ENCODE measurements at regions not wholly inside any gene's neighbourhood (a gene's known extent, or its start where the extent isn't known, plus 50 kb on each side); places are given as distances from the start of the nearest gene placed in this dataset.
"Not testable (repeated sequence)": the region's sequence is repeated elsewhere in the genome, so short reads cannot be mapped to it uniquely, and the experiment has no call there.

DNA sequence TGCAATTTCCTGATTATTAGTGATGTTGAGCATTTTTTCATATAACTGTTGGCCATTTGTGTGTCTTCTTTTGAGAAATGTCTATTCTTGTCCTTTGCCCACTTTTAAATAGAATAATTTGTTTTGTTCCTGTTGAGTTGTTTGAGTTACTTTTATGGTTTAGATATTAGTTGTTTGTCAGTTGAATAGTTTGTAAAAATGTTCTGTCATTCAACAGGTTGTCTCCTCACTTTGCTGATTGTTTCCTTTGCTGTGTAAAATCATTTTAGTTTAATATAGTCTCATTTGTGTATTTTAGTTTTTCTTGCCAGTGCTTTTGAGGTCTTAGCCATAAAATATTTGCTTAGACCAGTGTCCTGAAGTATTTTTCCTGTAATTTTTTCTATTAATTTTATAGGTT lies 181.8 kb upstream of the GLRA2 start:
- DNase-seq: no peak

DNA sequence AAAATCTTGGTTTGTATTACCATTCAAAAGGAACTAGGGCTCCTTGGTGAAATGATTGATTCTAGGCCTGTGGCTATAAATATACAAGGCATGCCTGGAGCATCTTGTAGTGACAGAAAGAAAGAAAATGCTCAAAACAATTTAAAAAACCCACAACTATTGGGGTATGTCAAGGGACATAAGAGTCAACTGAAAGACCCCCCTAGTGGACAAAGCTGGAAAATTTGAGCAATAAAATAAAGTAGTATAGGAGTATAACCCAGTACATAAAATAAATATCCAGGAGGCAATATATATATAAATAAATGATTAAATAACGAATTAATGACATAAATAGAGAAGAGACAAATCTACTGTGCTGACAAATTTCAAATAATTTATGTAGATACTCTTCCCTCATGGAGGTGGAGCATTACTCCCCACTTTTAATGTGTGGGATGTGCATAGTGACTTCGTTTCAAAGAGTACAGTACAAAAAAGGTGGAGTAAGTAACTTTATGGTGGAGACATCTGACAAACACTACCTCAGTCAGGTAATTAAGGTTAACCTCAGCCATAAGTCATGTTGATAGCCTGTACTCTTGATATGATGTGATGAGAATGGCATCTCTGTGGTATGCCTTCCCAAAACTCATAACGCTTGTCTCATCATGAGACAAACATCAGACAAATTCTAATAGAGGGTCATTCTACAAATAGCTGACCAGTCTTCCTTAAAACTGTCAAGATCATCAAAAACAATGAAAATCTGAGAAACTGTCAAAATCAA lies 185.0 kb upstream of the GLRA2 start:
- no peak for DNase-seq

DNA sequence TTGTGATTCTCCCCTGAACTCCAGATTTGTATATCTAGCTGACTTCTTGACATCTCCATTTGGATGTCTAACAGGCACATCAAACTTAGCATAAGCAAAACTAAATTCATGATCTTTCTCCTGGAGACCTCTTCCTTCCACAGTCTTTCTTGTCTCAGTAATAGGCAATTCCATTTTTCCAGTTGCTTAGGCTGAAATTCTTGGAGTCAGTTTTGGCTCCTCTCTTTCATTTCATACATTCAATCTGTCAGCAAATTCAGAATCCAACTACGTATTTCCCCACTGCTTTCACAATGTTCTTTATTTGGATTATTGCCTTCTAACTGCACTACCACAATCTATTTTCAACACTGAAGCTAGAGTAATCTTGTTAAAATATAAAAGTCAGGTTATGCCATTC lies 219.9 kb upstream of the GLRA2 start:
- no peak for DNase-seq

DNA sequence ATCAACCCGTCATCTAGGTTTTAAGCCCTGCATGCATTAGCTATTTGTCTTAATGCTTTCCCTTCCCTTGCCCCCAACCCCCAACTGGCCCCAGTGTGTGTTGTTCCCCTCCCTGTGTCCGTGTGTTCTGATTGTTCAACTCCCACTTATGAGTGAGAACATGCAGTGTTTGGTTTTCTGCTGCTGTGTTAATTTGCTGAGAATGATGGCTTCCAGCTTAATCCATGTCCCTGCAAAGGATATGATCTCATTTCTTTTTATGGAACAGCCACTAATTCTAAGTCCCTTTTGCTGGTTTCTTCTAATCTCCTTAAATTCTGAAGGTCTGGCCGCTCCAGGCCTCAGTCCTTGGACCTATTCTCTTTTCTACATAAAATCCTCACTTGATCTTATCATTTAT lies 220.4 kb upstream of the GLRA2 start:
- not testable (repeated sequence) for DNase-seq

DNA sequence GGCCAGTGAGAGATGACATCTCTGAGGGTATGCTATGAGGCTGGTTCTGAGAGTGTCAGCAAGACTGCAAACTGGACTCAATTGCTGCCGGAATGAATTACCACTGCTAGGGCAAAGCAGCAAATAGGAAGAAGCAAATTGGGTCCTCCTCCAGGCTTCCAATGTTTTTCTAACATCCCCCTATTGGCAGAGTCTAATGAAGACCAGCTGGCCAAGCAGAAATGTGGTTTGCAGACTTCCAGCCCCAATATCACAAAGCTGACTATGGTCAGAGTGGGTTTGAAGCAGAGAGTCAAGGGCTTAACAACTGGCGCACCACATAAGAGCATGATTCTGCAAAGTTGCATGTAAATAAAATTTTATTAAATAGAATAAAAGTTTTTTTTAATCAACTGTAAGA lies 225.4 kb upstream of the GLRA2 start:
- no peak for DNase-seq

DNA sequence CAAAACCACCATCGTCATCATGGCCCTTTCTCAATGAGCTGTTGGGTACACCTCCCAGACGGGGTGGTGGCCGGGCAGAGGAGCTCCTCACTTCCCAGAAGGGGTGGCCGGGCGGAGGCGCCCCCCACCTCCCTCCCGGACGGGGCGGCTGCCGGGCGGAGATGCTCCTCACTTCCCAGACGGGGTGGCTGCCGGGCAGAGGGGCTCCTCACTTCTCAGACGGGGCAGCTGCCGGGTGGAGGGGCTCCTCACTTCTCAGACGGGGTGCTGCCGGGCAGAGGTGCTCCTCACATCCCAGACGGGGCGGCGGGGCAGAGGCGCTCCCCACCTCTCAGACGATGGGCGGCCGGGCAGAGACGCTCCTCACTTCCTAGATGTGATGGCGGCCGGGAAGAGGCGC lies 226.8 kb upstream of the GLRA2 start:
- not testable (repeated sequence) for DNase-seq

DNA sequence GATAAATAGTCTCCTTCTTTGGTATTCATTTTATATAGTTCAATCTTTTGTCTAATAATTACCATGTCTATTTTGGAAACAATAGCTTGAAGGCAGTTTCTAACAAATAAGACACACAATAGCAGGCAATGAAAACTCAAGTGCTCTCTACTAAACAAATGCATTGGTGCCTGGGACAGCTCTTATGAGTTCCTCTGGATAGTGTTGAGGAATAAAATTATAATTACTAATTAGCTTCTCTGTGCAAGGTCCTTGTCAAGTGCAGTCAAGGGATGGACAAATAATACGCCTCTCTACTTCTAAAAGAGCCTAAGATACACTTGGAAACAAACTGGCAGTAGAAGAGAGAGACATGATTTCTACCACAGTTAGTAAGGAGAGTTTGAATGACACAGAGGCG lies 229.0 kb upstream of the GLRA2 start:
- no peak for DNase-seq

DNA sequence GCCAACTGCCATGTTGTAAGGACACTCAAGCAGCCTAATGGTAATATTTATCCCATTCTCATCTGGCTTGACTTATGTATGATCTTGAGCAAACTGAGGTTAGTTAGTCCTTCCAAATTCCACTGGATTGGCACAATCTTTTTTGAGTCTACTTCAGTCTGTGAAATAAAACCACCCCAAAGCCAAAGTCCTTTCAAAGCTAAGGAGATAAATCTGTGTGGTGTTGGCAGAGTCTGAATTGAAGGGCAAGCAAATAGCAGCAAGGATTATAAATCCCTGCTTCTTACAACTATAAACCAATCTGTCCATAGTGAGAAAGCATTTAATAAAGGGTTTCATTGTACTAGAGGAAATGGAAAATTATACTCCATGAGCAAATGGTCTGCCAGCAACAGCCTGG lies 233.9 kb upstream of the GLRA2 start:
- DNase-seq: no peak

DNA sequence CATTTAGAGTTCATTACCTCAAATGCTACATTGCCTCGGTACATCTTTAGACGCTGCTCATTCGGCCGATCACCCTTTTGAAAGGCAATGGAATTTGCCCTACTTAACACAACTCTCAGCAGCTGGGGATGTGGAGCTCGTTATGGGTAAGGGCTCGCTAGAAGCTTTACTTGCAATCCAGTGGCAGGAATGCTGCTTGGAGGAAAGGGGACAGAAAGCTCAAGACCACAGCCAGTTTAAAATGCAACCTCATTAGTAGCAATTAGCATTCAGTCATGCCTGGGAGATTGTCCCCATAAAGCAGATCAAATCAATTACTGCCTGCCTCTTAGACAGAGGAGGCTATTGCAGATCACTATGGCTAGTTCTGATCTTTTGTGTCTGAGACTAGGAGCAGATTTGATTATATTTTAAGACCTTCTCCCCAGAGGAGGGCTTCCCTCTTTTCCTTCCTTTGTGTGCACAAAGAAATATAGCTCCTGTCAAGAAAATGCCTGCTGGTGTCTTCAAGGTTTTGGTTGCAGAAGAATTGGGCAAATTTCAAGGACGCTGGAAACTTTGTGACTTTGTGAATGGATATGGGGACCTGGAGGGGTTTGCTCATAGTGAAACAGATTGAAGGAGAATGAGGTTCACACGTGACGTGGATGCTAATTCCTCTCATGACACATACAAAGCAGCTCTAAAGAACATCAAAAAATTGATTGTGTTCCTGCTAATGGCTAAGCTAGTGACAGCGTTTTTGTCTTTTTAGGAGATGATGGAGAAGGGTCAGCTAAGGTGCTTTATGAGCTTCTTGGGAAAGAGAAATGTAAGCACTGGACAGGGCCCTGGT lies 237.5 kb upstream of the GLRA2 start:
- no peak for DNase-seq

DNA sequence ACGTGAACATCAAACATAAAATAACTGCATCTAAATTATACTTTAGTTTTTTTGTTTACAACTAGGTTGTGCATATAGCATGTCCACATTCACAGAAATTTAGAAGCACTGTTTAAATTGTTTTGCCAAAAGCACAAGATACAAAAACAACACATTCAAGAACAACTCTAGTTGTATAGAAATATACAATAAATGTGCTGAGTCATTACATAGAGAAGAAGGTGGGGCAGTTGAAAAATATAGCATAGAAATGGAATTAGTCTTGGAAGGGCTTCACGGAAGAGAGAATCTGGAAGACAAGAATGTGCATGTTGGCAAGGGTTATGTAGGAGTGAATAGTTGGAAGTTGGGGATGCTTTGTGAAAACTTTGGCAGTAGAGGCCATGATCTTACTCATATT lies 239.0 kb upstream of the GLRA2 start:
- no peak for DNase-seq

DNA sequence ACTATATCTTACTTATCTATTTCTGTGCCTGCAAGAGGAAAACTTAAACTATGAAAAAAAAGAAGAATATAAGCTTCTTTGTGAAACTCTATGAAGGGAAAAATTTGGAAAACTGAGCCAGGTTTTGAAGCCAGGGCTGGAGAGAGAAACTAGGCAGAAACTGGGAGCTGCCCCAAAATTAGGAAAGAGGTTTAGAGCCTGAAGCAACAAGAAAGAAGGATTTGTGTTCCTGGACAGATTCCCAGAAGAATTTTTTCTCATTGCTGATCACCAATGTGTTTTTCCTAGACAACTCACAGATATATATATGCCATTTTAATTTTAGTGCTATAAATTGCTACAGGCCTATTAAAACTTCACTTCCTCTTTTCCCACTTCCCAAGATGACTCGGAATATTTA lies 245.0 kb upstream of the GEMIN8 start:
- no peak for DNase-seq

DNA sequence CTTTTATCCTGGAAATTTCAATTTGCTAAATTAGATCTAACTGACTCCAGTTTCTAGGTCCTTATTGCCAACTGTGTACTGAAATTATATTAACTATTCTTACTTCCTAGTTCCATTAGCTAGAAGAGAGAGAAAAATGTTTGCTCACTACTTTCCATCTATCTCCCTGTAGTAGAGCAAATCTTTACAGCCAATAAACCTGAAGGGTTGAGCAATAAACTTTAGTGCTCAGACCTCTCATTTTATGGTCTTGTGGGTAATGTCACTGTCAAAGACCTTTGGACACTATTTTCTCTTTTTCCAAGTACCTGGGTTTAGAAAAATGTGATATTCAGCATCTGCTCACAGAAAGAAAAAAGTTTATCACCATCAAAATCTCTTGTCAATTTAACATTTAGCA lies 237.5 kb upstream of the GEMIN8 start:
- DNase-seq: no peak

DNA sequence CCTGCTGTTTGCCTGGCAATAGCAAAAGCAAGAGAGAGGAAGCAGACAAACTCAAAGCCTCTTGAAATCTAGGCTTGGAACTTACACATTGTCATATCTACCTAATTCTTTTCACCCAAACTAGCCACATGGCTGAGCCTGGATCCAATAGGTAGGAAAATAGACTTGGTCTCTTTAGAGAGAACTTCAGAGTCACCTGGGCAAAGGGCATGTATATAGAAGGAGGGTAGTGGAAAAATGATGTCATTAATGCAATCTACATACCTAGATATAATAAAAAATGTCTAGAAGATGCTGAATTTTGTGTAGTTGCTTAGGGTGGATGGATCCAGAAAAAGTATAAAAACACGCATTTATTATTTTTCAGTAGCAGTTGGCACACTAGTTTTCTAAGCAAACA lies 237.0 kb upstream of the GEMIN8 start:
- DNase-seq: no peak

DNA sequence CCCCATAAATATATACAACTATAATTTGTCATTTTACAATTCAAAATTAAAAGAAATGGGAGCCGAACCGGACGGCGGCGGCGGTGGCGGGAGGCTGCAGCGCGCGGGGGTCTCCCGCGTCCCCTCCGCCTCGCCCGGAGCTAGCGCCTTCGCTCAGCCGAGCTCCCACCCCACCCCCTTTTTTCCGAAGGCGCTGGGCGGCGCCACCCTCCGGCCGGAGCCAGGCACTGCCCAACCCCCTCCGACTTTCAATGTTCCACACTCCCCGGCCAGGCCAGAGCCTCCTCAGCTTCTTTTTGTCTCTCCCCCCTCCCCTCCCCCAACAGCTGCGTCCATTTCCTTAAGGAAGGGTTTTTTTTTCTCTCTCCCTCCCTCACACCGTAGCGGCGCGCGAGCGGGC lies 214.1 kb upstream of the GEMIN8 start:
- no peak for DNase-seq

DNA sequence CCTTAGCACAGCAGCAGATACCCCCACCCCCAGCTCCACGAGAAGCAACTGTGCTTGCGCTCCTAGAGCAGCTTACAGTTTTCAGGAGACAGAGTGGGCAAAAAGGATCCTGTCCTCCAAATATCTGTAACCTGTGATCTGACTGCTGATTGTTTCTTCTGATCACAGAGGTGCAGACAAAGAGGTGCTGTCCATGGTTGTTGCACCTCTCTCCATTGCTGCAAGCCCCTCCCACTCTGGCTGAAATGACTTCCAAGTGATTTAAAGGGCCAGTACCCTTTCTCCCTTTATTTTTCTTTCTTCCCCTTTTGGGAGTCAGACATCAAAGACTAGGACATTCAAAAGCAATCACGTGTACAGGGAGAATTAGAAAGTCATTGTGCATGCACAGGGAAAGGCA lies 205.3 kb upstream of the GEMIN8 start:
- DNase-seq: no peak

DNA sequence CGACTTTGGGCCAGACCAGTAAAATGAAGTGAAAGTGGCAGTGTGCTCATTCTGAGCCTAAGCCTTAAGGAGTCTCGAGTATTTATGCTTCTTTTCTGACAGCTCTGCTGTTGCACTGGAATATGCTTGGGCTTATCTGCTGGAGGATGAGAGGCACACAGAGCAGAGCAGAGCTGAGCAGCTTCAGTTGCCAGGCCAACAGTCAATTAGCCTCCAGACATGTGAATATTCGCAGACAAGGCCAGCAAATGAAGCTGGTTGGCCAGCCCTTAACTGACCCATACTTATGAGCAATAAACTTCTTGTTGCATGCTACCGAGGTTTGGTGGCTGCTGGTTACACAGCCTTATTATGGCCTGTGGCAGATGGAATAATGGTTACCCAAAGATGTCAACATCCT lies 203.0 kb upstream of the GEMIN8 start:
- no peak for DNase-seq

DNA sequence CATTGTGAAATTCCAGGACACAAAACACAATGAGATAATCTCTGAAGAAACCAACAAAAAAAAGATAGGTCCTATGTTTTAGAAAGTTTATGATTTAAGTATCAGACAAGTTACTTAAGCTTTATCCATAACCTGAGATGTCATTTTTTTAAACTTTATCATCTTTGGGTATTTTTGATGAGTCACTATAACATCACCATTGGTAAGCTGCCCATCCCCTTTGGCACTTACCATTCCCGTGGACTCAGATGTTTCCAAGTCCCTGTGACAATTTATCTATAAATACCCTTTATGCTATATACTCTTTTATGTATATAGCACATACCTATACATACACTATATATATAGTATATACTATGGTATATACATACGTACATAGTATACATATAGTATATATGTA lies 198.9 kb upstream of the GEMIN8 start:
- no peak for DNase-seq

DNA sequence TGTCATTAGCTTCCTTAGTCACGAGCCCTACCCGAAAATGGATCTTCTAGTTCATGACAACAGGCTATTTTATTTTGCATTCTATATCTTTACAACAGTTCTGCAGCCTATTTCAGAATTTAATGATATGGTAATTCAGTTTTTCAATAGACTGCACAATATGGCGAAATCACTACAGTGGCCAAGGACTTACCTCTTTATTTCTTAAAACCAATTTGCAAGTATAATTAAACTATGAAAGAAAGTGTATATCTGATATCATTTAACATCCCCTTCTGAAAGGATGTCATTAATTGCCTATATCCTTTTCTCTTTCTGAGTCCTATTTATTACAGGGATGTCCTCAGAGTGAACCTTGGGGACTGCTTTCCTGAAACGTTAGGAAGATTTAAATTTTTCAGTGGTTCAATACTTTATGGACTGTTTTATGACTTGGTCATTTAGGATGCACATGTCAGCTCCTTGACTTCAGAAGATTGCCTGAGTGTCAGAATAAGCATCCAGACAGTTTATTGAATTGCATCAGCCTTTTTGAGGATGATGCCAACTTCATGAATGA lies 190.8 kb upstream of the GEMIN8 start:
- DNase-seq: no peak

DNA sequence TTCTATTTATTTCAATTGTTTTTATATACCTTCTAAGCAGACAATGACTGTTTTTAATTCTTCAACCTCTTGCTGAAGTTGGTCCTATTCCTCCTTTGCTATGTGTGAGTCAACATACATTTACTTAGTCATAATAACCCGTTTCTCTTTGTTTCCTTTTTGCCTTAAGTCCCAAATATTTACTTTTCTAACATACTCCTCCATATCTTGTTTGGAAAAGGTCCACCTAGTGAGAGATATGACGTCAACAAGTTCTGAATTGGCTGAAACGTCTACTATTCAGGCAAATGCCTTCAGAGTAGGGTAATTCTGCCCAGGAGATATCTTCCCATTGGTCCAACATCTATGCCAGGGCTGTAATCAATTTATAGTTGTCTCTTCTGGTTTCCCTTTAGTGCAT lies 179.3 kb upstream of the GEMIN8 start:
- DNase-seq: no peak

DNA sequence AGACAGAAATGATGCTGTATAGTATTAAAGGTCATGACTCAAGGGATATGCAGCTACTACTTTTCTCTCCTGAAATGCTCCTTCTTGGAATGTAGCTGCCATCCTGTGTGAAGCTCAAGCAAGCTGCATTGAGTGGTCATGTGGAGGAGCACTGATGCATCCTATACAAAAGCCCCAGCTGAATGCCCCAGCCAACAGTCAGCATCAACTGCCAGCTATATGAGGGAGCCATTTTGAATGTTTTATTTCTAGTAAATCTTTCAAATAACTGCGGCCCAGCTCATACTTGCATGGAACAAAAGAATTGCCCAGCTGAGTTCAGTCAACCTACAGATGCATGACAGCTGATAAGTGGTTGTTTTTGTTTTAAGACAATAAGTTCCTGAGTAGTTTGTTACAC lies 165.0 kb upstream of the GEMIN8 start:
- no peak for DNase-seq

DNA sequence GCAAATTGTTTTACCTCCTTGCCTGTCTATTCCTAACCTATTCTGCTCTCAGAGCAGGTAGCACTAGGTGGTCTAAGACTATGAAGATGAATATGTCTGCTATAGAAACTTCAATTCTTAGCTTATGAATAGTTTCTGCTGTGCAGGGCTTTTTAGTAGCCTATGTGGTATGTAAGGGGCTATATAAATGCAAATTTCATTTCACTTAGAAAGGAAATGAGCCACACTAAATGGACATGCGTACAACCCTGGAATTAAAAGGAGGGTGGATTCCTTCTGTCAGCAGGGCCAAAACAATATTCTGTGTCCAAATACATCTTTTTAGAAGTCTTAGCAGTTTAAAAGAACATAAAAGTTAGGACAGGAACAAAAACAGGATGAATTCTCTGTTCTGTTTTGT lies 163.9 kb upstream of the GEMIN8 start:
- no peak for DNase-seq

DNA sequence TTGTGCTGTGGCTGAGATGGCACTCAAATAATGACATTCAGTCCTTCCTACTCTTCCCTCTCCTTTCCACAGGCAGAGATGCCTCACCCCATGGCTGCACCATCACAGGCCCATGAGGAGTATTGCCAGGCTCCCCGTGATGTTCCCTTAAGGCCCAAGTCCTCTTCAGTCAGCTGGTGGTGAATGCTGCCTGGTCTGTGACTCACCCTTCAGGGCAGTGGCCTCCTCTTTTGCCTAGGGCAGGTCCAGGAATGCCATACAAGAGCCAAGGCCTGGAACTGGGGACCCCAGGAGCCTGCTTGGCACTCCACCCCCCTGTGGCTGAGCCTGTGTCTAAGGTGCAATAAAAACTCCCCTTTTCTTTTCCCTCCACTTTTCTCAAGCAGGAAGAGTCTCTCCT lies 144.2 kb upstream of the GEMIN8 start:
- DNase-seq: no peak

DNA sequence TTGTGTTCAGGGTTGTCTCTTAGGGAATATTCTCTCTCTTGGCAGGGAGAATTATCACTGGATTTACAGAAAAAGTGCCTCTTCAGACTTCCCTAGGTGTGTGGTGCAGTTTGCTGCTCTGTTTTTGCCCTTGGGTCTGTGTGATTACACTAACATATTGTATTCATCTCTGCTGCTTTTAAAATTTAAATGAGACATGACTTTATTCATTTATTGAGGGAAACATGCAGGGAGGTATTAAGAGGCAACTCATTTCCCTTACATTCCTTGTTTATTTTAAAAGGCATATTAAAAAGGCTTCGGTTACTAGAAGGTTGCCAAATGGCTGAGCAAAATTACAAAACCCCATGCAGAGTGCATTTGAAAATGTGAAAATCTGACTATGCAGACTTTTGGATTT lies 135.1 kb upstream of the GEMIN8 start:
- DNase-seq: no peak

DNA sequence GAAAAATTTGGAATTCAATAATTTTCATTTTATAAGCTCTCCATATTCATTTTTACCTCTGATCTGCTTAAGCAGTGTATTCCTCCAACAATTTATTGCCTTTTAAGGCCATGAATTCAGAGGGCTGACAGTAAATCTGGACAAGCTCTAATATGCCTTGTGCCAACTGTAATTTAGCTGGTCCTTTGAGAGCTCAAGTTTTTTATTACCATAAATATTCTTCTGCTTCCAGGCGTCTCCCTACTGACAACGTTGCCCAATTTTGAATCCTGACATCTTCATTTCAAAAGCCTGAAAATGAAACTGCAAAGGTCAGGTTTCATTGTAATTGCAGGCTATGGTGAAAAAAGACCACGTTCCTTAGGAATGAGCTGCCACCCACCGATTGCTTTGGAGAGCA lies 95.8 kb upstream of the GEMIN8 start:
- no peak for DNase-seq
